ENCODE measurements at regions not wholly inside any gene's neighbourhood (a gene's known extent, or its start where the extent isn't known, plus 50 kb on each side); places are given as distances from the start of the nearest gene placed in this dataset.

DNA sequence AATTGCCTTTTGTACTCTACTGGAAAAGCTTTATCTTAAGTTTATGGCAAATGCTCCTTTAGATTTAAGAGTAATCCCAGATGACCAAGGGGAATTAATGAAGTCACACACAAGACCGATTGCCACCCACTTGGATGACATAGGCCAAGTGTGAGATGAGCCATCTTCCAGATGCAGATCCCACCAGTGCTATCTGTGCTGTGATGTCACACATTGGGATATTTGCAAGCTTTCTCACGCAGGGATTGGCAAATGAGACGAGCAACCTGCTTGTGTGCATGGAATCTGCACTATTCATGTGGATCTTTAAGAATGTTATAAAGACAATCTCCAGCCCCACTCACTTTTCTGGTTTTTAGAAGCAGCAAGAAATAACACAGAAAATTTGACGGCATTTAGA is 602.1 kb upstream of the TMEM132C start:
- in situ Hi-C loops (cut with HindIII; ENCODE audit: low pct_ligation_motif_present, low sequenced_read_pairs): no loop called here
- TF ChIP-seq, protein P1, sequence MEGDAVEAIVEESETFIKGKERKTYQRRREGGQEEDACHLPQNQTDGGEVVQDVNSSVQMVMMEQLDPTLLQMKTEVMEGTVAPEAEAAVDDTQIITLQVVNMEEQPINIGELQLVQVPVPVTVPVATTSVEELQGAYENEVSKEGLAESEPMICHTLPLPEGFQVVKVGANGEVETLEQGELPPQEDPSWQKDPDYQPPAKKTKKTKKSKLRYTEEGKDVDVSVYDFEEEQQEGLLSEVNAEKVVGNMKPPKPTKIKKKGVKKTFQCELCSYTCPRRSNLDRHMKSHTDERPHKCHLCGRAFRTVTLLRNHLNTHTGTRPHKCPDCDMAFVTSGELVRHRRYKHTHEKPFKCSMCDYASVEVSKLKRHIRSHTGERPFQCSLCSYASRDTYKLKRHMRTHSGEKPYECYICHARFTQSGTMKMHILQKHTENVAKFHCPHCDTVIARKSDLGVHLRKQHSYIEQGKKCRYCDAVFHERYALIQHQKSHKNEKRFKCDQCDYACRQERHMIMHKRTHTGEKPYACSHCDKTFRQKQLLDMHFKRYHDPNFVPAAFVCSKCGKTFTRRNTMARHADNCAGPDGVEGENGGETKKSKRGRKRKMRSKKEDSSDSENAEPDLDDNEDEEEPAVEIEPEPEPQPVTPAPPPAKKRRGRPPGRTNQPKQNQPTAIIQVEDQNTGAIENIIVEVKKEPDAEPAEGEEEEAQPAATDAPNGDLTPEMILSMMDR (IDR thresholded peaks at IDR 0.05; ENCODE audit: low read depth, low read length, missing control alignments): no peak
- Histone ChIP-seq H3K27me3 (replicated peaks) (no peaks in the 10 kb centered on the region), H3K27ac (no peak overlapping the region), H3K36me3 (replicated peaks) (no peaks in the 10 kb centered on the region), H3K4me3 (ENCODE audit: low read depth, low read length) (no peak overlapping the region)
- no peak for DNase-seq

DNA sequence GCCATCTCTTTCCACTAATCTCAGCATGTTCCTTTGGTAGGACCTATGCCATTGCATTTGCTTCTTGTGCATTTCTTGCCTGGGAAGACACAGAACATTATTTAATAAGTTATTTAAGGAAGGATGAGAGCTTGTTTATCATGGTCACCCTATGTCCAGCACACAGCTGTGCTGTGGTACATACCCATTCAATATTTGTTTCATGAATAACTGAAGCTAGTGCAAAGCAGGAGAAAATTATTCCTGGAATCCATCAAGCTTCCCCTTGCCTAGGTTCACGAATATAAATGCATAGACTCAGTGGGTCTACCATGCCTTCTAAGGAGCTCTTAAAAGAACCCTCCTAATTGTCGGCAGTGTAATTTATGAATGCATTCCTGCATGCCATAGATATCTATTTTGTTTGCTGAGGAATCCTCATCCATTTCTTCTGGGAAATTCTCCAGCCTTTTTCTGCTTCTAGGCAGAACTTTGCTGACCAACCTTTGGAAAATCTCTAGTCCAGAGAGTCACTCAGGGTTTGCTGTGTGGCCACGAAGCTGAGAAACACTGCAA is 599.8 kb upstream of the TMEM132C start:
- Histone ChIP-seq H3K27me3 (replicated peaks) (no peaks in the 10 kb centered on the region), H3K27ac (no peak overlapping the region), H3K4me3 (ENCODE audit: low read depth, low read length) (no peak overlapping the region), H3K36me3 (replicated peaks) (no peaks in the 10 kb centered on the region)
- TF ChIP-seq, protein P1 (IDR thresholded peaks at IDR 0.05; ENCODE audit: low read depth, low read length, missing control alignments): no peak
- in situ Hi-C loops (cut with HindIII; ENCODE audit: low pct_ligation_motif_present, low sequenced_read_pairs): no loop called here
- no peak for DNase-seq

DNA sequence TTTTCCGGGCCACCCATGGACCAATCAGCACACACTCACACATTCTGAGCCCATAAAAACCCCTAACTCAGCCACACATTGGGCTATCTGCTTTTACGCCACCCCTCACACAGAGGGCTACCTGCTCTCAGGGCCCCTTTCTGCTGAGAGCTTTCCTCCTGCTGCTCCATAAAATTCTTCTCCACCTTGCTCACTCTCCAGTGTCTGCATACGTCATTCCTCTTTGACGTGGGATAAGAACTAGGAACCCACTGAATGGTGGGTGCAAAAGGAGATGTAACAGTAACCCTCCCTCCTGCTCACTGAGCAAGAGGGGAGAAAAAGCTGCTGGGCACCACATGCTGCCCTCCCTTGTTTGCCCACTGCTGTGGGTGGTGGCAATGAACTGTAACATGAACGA is 596.7 kb upstream of the TMEM132C start:
- H3K27me3 ChIP-seq (replicated peaks): no peaks in the 10 kb centered on the region
- DNase-seq: no peak
- TF ChIP-seq, protein P1 (IDR thresholded peaks at IDR 0.05; ENCODE audit: low read depth, low read length, missing control alignments): no peak
- no peak overlapping the region for H3K27ac ChIP-seq
- H3K4me3 ChIP-seq (ENCODE audit: low read depth, low read length): no peak overlapping the region
- no peaks in the 10 kb centered on the region for H3K36me3 ChIP-seq (replicated peaks)
- in situ Hi-C loops (cut with HindIII; ENCODE audit: low pct_ligation_motif_present, low sequenced_read_pairs): no loop called here

DNA sequence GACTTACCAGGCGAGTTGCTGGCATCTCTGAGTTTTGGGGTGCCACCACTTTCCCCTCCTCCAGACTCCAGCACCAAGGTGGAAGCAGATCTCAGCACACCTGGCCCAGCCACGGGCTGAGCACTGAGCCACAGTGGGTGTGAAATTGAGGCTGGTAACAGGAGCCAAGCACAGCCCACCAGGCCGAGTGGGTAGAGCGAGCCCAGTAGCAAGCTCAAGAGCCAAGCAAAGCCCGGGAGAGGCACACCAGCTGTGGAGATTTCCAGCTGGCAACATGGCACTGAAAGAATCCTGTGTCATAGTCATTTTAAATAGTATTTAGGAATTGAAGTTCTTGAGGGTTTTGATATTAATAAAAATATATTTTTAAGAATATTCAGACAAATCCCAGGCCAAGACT is 596.2 kb upstream of the TMEM132C start:
- no peak overlapping the region for H3K27ac ChIP-seq
- no peaks in the 10 kb centered on the region for H3K27me3 ChIP-seq (replicated peaks)
- no peaks in the 10 kb centered on the region for H3K36me3 ChIP-seq (replicated peaks)
- no peak overlapping the region for H3K4me3 ChIP-seq (ENCODE audit: low read depth, low read length)
- TF ChIP-seq, protein P1 (IDR thresholded peaks at IDR 0.05; ENCODE audit: low read depth, low read length, missing control alignments): no peak
- in situ Hi-C loops (cut with HindIII; ENCODE audit: low pct_ligation_motif_present, low sequenced_read_pairs): no loop called here
- DNase-seq: no peak

DNA sequence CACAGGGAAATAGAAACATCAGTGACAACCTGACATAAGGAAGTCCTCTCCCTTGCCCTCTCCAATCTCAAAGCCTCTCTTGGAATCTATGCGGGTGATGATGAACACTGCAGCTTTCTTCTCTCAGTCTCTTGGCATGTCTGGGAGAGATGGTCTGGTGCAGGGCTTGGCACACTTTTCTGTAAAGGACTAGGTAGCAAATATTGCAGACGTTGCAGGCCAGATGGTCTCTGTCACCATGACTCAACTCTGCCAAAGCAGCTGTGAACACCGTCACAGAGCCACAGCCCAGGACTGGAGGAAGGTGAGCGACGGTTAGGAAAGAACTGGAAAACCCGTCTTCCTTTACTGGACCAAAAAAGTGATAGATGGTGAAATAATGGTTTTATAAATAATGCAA is 591.0 kb upstream of the TMEM132C start:
- Histone ChIP-seq H3K27ac (no peak overlapping the region), H3K4me3 (ENCODE audit: low read depth, low read length) (no peak overlapping the region), H3K27me3 (replicated peaks) (no peaks in the 10 kb centered on the region), H3K36me3 (replicated peaks) (no peaks in the 10 kb centered on the region)
- in situ Hi-C loops (cut with HindIII; ENCODE audit: low pct_ligation_motif_present, low sequenced_read_pairs): no loop called here
- TF ChIP-seq, protein P1 (IDR thresholded peaks at IDR 0.05; ENCODE audit: low read depth, low read length, missing control alignments): no peak
- no peak for DNase-seq

DNA sequence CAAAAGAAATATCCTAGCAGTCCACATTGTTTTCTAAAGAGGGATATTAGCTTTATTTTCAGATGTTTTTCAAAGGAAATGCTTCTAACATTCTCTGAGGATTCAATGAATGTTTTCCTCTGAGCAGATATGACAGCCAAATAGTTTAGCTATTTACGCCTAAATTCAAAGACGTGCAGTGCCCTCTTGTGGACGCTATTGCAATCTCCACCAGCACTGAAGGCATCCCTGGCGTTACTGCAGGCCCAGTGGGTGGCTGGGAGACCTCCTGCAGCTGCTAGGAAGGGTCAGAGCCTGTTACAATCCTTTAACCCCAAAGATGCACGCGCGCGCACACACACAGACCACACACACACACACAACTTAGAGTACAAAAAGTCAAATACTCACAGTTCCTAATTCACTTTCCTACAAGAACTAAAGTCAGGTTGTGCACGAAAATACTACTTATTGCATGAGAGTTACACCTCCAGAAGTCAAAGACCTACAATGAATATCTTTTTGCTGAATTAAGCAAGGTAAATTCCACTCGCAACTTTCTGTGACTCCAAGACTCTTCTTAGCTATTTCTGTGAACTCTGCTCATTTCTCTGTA is 589.3 kb upstream of the TMEM132C start:
- no peaks in the 10 kb centered on the region for H3K27me3 ChIP-seq (replicated peaks)
- TF ChIP-seq, protein P1 (IDR thresholded peaks at IDR 0.05; ENCODE audit: low read depth, low read length, missing control alignments): peak; percentile 87
- H3K27ac ChIP-seq: no peak overlapping the region
- H3K36me3 ChIP-seq (replicated peaks): no peaks in the 10 kb centered on the region
- peak; percentile 84 for DNase-seq
- H3K4me3 ChIP-seq (ENCODE audit: low read depth, low read length): no peak overlapping the region
- in situ Hi-C loops (cut with HindIII; ENCODE audit: low pct_ligation_motif_present, low sequenced_read_pairs): no loop called here
